ENCODE measurements at regions not wholly inside any gene's neighbourhood (a gene's known extent, or its start where the extent isn't known, plus 50 kb on each side); places are given as distances from the start of the nearest gene placed in this dataset.
A peak's percentile ranks its signal among the peaks of the same experiment; 100 is the strongest.
"Not testable (repeated sequence)": the region's sequence is repeated elsewhere in the genome, so short reads cannot be mapped to it uniquely, and the experiment has no call there.

DNA sequence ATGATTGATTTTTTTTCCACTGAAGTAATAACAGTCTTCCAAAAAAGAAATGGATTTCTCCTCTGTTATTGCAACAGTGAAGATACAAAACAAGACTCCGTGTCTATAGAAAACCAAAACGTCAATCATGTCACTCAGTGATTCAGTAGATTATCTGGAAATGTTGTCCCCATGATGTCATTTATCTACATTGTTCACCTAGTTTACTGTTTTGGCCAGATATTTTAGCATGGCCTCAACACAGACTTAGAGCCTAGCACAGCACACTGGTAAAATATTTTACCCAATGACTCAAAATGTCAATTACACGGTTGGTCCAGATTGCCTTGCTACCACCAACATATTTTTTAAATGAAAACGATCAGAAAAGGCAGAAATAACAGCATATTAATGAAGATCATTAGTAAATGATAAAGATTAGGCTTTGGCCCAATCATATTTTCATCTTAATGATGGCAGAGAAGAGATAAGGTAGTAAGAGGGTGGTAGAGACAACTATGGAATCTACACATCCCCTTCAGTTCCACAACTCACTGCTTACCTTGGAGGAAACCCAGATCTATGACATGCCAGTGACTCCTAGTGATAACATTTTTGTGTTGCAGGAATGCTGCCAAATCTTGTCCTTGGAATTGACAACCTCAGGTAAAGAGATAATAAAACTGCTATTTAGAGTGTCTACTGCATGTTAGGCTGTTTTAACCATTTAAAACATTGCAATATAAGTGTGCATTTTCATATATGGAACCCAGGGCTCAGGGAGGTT, 347.7 kb upstream of the ARPP21 start:
- DNase-seq (ENCODE audit: low read depth), result no peak

DNA sequence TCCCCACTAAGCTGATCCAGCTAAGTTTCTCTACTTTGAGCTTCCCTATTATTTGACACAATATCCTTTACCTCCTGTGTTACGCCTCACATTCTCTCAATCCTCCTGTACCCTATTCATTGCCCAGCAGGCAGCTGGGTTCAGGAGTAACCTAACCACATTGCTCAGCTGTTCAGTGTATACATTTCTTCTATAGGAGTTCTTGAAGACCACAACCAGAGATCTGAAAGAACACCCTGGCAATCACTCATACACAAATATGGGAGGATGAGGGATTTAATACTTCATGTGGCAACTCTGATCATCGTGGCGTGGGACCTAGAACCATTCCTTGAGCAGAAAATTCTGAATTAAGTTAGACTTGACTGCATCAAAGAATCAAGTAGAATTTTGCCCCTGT, 346.8 kb upstream of the ARPP21 start:
- no peak for DNase-seq (ENCODE audit: low read depth)

DNA sequence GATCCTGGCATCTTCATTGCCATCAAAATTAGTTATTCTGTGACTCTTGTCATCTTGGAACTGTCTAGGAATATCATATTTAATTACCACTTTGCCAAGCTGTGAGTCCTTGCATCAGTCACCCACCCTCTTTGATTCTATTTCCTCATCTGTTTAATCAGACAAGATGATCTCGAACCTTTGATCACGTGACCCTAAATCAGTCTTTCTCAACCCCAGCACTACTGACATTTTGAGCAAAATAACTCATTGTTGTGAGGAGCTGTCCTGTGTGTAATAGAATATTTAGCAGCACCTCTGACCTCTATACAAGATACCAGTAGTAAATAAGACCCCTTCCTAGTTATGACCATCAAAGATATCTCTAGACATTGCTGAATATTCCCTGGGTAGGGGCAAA, 343.4 kb upstream of the ARPP21 start:
- DNase-seq (ENCODE audit: low read depth), result no peak

DNA sequence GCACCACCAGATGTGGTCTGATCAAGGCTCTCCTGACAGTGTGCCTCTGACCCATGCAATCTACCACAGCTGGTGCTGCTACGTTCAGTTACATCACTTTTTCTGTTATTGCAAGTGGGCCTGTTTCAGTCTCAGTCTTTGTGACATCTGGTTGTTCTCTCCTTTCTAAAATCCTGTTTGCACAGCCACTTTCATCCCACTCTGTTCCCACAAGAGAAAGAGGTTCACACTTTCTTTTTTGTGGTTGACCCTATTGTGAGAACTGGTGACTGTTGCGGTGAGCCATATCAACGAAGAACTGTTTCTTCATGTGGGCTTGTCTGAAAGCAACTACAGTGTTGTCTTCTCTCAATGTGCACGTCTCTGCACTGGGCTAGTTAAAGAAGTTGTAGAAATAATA, 342.8 kb upstream of the ARPP21 start:
- DNase-seq (ENCODE audit: low read depth), result peak; percentile 15

DNA sequence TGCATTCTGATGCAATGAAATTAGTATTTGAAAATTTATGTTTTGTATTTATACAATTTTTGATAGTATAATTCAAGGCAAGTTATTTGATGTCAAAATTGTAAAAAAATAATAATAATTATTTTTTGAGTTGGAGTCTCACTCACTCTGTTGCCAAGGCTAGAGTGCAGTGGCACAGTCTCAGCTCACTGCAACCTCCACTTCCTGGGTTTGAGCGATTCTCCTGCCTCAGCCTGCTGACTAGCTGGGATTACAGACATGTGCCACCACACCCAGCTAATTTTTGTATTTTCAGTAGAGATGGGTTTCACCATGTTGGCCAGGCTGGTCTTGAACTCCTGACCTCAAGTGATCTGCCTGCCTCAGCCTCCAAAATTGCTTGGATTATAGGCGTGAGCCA, 342.4 kb upstream of the ARPP21 start:
- not testable (repeated sequence) for DNase-seq (ENCODE audit: low read depth)

DNA sequence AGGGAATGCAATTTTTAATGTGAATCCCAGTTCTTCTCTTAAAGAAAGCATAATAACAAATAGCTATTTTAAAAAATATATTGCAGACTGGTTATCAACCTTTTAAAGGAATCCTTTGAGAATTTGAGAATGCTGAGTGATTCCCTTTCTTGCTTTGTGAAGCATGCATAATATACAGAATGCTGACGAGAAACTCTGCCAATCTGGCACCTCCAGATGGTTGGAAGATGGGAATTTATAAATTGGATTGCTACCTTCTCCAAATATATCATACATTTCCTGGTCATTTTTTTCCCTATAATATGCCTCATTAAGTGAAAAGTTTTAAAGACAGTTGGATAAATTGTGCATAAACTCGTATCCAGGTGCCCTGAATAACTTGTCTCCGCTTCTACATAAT, 333.9 kb upstream of the ARPP21 start:
- no peak for DNase-seq (ENCODE audit: low read depth)

DNA sequence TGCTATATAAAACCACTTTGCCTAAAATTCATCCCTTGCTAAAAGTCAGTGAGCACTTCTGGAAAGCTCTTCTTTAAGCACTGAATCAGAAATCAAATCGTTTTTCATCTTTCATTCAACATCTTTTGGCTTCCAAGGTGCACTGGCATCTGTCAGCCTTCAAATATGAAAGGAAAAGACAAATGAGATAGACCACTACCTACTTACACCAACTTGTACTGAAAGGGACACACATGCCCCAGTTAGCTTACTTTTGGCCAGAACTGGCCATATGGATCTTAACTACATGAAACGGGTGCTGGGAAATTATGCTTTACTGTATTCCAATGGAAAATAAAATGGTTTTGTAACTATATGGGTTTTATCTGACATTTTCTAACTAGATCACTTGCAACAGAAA, 332.0 kb upstream of the ARPP21 start:
- DNase-seq (ENCODE audit: low read depth), result no peak

DNA sequence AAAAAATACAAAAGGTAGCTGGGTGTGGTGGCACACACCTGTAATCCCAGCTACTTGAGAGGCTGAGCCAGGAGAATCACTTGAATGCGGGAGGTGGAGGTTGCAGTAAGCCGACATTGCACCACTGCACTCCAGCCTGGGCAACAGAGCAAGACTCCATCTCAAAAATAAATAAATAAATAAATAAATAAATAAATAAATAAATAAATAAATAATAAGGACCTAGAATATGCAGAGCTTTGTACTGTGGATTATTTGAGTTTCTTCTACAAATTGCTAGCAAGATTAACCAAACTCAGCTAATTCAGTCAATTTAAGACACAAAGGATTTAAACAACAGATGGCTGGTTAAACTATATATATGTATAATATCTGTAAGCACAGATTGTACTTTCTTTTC, 322.5 kb upstream of the ARPP21 start:
- not testable (repeated sequence) for DNase-seq (ENCODE audit: low read depth)

DNA sequence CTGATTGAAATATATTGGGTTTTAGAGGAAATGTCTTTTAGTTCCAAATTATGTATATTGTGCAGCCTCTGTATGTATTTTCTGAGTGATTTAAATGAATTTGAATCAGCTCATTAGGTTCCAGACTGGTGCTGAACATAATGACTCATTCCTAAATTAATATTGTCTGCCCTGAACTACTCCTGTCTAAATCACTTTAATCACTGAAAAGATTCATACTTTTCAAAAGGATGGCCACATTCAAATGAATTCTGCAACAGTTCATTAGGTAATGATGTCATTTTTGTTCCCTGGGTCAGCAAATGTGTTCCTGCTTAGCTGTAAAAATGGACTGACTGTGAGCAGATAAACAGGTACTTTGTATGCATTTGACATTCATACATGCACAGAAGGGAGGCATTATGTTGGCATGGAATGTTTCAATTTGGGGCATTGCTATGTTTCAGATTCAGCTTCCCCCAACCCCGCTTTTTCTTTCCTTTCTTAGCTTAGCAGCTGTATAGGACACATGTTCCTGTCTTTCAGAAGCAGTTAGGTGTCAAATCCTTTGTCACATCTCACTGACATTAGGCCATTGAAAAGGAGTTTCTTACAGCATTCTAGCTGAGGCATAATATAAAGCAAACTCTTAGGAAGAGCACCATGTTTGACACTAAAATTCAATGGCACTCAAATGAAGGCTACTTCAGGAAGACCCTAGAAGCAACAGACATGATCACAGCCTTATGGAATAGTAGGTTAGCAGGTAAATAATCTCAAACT, 318.5 kb upstream of the ARPP21 start:
- no peak for DNase-seq (ENCODE audit: low read depth)

DNA sequence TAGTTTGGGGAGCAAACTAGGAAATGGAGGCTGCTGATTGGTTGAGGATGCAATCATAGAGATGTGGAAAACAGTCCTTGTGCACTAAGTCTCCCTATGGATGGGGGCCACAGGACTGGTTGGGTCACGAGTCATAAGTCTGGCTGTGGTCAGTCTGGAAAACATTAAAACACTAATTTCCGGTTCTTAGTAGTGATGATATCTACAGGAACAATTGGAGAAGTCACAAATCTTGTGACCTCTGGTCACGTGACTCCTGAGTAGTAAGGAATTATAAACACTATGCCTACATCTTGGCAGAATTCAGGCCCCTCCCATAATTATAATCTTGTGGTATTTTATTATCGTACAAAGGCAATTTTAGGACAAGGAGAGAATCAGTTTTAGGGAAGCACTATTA, 317.3 kb upstream of the ARPP21 start:
- DNase-seq (ENCODE audit: low read depth), result peak; percentile 57

DNA sequence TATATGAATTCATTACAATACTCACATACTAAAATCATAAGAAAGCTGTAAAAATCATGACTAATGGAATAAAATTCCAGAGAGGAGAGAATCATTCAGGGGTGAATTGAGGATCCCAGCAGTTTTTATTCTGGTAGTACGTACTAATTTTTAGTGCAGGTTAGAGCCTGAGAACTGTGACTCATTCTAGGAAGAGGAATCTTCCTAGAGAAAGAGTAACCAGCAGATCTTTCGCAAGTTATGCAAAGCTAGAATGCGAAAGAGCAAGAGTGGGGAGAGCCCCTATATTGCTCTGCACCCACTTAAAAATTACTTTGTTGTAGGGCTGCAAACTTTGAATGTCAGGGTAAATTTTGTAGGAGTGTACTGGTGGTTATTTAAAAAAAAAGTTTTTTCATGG, 303.6 kb upstream of the ARPP21 start:
- DNase-seq (ENCODE audit: low read depth), result no peak

DNA sequence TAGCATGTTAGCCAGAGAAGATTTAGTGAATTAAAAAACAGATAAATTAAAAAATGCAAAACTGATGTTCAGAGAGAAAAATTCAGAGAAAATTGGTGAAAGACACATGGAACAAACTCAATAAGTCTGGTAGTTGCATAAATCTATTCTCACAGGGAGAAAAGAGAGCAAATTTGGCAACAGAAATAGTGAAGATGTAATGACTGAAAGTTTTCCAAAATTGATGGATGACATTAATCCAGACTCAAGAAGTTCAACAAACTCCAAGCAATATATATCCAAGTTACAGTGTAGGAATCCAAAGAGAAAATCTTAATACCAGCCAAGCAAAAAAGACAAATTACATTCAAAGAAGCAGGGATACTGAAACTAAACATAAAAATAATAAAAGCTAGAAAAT, 302.7 kb upstream of the ARPP21 start:
- no peak for DNase-seq (ENCODE audit: low read depth)

DNA sequence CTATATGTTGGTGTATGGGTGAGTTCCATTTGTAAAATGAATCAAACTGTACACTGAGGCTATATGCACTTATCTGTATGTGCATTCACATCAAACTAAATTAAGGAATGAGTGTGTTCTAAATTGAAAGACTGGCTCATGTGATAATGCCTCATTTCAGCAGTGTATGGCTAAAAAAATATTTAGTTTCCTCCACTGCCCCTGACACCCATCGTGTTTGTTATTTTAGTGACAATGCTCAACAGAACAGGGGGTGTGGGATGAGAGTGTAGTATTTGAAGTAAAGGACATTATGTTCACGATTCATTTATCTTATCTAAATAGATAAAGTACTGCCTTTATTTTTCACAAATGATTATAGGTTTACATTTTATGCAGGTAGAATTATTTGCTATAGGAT, 301.1 kb upstream of the ARPP21 start:
- no peak for DNase-seq (ENCODE audit: low read depth)

DNA sequence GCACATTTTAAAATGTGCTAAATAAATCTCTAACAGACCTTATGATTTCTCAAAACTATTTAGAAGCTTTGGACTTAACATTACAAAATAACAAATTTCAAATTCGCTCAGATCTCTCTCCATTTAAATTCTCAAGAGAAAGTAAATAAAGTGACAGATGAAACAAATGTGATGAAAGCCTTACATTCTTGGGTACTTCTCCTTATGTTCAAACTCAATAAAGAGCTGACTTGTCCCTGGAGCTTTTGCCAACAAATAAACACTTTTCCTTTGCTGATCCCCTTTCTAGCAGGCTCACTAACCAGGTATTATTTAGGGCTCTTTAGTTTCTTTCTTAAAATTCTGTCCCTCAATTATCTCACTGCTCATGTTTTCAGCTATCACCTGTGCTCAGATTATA, 259.1 kb upstream of the ARPP21 start:
- no peak for DNase-seq (ENCODE audit: low read depth)

DNA sequence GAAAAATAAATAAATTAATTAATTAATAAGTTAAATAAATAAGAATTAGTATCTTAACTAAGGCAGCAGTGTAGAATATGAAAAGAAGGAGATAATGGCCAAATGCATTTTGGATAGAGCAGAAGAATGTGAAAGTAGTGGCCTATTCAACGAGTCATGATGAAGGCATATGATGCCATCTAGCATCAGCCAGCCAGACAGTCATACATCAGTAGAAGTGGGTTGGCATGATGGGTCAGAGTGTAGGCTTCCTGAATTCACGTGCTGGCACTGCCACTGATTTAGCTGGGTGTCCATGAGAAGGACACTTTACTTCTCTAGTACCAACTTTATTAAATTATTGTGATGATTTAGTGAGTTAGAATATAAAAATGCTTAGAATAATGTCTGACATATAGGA, 256.1 kb upstream of the ARPP21 start:
- no peak for DNase-seq (ENCODE audit: low read depth)

DNA sequence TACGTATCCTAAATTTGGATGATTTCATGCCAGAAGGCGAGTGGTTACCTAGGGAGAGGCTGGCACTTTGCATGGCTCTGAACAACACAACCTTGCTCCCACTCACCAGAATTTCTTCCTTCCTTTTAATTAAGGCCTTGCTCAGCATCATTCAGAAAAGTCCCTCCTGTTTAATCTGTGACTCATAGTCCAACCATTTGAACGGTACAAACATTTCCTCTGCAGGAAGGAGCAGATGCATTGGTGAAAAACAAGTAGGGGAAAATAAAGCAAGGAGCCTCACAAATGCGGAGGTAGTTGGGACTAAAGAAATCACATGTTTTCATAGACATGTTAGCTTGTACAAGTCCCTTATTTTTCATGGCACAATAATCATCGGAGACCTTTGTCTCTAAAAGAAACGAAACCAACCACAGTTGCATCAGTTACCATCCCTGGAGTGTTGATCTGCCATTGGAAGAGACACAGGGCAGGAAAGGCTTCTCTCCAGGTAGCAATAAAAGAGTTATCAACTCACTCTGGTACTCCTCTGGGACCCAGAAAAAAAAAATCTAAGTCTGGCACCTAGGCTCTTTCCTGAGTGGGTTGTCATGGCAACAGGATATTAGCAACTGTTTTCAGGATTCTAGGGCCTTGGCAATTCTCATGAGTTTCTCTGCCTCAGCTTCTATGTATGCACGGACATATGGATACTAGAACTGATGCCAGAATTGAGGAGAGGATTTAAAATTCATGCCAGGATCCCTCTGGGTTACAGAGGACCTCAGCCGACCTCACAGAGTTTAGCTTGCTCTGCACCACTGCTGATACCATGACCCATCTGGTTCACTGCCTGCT, 255.4 kb upstream of the ARPP21 start:
- peak; percentile 35 for DNase-seq (ENCODE audit: low read depth)

DNA sequence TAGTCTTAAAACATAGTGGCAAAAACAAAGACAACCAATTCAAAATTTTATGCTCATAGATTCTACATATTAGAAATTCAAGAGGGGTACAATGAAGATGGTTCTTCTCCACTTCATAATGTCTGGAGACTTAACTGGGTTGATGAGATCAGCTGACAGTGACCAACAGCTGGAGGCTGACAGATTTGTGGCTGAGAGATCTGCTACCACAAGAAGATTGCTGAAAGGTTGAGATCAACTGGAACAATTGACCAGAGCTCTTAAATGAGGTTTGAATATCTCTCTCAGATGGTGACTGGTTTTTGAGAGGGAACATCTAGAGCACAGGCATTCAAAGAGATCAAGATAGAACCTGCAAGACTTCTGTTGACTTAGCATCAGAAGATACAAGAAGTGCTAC, 254.1 kb upstream of the ARPP21 start:
- no peak for DNase-seq (ENCODE audit: low read depth)

DNA sequence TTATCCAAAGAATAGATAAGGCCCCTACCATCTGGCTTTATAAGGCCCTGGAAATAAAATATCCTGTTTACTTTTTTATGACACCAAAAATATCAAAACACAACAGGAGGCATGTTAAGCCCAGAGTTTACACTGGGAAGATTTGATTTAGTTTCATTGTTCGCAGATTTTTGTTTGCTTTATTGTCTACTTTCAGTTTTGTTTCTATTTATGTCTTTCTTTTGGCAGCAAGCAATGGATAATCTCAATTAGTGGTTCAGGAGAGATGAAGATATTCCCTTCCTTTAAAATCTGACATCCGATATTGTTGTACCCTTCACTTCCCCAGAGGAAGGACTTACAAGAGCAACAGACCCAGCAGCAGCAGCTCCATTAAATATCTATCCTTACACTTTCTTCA, 249.4 kb upstream of the ARPP21 start:
- DNase-seq (ENCODE audit: low read depth), result no peak

DNA sequence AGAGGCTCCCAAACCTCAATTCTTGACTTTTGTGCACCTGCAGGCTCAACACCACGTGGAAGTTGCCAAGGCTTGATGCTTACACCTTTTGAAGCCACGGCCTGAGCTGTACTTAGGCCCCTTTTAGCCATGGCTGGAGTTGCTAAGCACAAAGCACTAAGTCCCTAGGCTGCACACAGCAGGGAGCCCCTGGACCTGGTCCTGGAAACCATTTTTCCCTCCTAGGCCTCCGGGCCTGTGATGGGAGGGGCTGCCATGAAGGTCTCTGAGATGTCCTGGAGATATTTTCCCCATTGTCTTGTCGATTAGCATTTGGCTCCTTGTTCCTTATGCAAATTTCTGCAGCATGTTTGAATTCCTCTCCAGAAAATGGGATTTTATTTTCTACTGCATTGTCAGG, 247.1 kb upstream of the ARPP21 start:
- DNase-seq (ENCODE audit: low read depth), result no peak

DNA sequence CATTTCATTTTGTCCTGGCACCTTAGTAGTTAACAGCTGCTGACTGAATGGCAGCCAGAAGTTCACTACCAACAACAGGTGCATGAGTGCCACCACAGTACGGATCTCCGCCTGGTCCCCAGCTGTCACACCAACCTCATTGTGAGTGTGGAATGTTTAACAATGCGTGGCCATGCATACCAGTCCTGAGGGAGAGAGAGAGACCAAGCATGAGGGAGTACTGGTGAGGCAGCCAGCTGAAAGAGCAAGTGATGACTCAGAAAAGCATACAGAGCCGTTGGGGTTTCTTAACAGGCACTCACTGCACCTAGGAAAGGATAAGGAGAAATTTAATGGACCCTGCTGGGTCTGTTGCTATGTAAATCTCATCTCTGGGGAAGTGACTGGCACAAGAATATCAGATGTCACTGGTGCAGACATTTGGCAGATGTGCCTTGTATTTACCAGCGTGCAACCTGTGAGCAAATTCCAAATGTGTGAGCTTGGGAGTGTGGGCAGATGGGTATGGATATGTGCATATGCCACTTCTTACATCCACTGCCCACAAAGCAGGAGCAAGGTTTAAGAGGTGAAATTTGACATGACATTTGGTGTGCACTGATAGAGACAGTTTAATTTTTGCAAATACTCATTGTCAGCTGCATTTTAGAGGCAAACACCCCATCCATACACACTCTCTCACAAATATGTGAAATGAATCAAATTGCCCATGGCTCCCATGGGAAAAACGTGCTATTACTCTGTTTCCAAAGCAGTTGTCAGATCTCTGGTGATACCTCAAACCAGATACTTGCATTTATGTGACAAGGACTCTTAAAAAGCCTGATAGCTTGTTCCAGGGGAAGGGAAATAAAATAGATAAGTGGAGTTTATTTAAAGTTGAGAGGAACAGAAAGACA, 245.2 kb upstream of the ARPP21 start:
- peak; percentile 23 for DNase-seq (ENCODE audit: low read depth)

DNA sequence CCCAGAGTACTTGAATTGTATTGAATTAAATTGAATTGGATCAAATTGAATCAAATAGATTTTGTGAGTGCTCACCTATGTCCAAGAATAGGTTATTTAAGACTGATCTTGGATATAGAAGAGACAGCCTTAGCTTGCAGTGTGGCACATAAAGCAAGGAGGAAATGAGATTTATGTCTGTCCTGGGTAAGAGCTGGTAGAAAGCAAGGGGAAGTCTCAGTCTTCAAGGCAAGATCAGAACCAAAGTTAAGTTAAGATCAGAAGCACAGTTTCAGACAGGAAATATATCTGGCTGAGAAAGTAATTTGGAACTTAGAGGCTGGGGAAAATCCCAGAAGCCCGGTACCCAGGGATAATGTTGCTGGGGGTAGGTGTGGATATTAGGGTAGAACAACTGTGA, 244.4 kb upstream of the ARPP21 start:
- DNase-seq (ENCODE audit: low read depth), result no peak

DNA sequence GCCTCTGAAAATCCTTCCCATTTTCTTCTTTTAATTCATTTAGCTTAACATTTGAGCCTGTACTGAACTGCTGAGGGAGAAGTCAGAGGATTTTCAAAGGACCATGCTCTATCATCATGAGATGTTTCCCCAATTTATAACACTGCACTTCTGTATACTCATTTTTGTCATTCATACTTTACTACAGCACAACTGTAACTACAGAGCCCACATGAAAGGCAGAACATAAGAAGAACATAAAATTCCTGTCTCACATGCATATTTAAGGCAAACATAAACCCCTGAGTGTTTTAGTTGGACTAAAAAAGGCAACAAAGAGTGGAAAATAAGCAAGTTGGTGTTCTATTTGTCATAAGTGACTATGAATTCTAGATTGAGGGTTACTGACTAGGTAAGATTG, 237.7 kb upstream of the ARPP21 start:
- DNase-seq (ENCODE audit: low read depth), result no peak
